ENCODE measurements at regions not wholly inside any gene's neighbourhood (a gene's known extent, or its start where the extent isn't known, plus 50 kb on each side); places are given as distances from the start of the nearest gene placed in this dataset.

DNA sequence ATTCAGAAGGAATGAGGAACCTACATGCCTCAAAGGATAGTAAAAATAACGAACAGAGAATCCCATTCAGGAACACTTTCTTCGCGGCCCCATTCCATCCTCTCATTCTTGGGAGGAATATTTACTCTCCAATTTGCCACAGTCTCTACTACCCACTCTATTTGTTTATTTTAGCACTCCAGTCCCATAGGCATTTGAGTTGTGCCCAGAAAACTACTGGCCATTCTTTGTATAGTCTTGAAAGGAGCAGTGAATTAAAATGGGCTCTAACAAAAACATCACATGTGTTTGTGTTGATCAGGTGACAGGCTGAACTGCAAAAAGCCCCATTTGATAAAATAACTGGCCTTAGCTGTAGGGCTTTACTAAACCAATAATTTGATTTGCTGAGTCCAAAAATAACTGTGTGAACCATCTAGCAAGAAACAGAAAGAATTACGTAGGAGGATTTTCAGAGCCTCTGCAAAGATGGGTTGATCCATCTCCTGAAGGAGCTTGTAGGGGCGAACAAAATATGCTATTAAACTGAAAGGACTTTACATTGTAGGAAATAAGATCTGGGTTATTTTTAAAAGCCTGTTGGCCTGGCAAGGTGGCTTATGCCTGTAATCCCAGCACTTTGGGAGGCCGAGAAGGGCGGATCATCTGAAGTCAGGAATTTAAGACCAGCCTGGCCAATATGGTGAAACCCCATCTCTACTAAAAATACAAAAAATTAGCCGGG lies 142.3 kb upstream of the CPNE8 start:
- DNase-seq (ENCODE audit: low spot score), result no peak

GRCh38 chr12:39044754-39045153 lies 139.4 kb upstream of the CPNE8 start:
- DNase-seq (ENCODE audit: low spot score), result no peak

- no peak for DNase-seq (ENCODE audit: low spot score)
Observed at GRCh38 chr12:39043424-39043822, 138.0 kb upstream of the CPNE8 start.

DNA sequence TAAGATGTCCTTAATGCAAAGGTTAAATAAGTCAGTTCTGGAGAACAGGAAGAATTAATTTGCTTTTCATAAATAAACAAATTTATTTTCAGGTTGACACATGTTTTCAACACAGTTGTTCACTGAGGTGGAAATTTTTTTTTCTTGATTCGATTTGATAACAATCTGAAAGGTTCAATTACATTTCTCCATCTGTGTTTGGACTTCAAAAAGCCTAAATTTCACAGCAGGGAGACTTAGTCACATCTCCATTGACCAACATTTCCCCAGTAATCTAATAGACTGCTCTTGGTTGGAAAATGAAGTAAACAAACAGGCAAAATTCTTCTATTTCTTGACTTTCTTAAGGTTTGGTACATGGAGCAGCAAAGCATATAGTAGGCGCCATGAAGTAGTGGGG lies 134.9 kb upstream of the CPNE8 start:
- DNase-seq (ENCODE audit: low spot score), result no peak

- no peak for DNase-seq (ENCODE audit: low spot score)
Observed at GRCh38 chr12:39037115-39037514, 131.7 kb upstream of the CPNE8 start.

GRCh38 chr12:39036105-39036504 lies 130.7 kb upstream of the CPNE8 start:
- no peak for DNase-seq (ENCODE audit: low spot score)

DNA sequence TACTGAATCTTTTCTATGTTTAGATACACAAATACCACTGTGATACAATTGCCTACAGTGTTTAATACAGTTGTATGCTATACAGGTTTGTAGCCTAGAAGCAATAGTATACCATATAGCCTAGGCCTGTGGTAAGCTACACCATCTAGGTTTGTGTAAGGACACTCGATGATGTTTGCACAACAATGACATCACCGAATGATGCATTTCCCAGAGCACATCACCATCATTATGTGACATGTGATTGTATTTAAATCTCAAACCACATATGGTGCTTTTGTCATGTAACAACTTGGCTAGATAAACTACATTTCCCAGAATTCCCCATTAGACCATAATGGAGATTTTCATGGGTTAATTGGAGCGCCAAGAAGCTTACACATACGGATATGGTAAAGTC lies 128.4 kb upstream of the CPNE8 start:
- no peak for DNase-seq (ENCODE audit: low spot score)

DNA sequence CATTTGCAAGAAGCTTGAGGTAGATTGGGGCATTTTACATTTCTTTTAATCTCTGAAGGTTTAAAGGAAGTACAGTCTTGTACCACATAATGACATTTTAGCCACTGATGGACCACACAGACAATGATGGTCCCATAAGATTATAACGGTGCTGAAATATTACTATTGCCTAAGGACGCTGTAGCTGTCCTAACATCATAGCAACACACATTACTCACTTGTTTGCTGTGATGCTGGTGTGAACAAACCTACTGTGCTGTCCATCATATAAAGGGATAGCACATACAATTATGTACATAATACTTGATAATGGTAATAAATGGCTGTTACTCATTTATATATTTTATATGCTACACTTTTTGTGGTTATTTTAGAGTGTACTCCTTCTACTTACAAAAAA lies 127.1 kb upstream of the CPNE8 start:
- DNase-seq (ENCODE audit: low spot score), result no peak

DNA sequence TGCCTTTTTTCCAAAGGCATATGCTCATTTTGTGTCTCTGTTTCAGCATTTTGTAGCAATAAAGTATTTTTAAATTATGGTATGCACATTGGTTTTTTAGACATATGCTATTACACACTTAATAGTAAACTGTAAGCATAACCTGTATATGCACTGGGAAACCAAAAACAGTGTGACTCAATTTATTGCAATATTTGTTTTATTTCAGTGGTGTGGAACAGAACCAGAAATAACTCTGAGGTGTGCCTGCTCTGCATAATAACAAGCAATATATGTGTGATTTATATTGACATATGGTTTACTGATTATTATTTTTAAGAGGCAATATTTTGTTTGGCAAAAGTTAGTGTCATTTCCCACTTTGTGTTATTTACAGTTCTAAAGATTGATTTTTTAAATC lies 126.6 kb upstream of the CPNE8 start:
- DNase-seq (ENCODE audit: low spot score), result no peak

DNA sequence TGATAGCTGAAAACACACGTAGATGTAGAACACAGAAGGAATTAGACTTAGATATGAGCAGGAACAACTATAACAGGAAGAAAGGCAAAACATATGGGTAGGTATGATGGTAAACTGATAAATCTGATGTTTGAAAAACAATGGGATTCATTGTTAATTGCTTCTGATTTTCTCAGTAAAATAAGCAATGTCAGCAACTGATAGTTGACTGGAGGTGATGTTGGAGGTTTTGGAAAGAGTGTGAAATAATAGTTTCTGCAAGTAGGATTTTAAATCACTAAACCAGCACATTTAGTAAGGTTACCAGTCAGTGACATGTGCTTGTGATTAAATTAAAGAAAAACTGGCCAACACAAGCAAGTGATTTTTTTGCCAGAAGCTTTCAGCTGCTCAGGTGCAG lies 123.0 kb upstream of the CPNE8 start:
- no peak for DNase-seq (ENCODE audit: low spot score)

DNA sequence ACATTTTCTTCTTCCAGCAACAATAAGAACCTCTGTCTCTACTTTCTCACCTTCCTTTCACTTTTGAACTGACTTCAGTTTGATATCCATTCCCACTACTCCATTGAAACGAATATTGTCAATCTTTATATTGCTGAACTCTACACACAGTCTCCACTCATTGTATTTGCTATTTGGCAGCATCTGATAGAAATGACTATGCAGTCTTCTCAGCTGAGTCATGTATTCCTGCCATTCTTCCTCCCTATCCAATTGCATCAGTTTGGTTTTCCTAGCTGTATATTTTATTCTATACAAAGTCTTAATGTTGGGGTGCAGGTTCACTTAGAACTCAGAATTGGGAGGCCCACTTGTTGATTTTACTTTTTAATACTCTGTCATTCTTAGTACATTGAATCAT lies 107.5 kb upstream of the CPNE8 start:
- no peak for DNase-seq (ENCODE audit: low spot score)

DNA sequence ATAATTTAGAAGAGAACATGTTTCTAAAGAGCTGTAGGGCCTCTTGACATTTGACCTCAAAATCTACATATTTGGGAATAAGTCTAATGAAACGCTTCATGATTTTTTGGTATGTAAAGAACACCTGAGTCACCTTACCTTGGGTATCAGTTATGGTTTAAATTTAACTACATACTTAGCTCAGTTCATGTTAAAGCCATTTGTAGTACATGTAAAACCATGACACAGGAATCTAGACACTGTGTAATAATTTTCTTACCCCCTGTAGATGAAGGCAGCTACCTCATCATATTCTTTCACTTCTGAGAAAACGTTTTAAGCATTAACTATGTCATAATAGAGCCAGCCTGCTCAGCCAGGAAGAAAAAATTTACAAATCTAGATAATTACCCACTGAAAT lies 105.8 kb upstream of the CPNE8 start:
- DNase-seq (ENCODE audit: low spot score), result no peak

GRCh38 chr12:39010406-39010805 lies 105.0 kb upstream of the CPNE8 start:
- DNase-seq (ENCODE audit: low spot score), result no peak

DNA sequence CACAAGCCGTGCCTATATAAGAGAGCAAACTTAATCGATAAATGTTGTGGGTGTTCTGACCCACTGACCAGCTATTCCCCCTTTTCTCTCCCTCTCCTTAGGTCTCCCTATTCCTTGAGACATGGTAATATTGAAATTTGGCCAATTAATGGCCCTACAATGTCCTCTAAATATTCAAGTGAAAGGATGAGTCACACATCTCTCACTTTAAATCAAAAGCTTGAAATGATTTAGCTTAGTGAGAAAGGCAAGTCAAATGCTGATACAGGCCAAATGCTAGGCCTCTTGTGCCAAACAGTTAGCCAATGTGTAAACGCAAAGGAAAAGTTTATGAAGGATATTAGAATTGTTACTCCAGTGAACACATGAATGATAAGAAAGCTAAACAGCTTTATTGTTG lies 102.2 kb upstream of the CPNE8 start:
- no peak for DNase-seq (ENCODE audit: low spot score)

DNA sequence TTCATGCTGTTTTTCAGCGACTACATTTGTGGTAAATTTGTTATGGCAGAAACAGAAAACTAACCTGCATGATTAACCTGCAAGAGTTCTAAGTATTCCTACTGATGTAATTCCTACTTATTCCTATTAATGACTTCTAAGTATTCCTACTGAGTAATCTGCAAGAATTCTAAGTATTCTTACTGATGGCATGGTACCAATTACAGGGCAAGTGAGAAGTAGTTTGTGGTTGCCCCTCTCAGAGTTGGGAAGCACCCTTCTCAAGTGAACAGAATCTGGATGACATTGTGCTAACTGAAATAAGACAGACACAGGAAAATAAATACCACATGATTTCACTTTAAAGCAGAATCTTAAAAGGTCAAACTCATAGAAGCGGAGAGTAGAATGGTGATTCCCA lies 100.9 kb upstream of the CPNE8 start:
- no peak for DNase-seq (ENCODE audit: low spot score)

DNA sequence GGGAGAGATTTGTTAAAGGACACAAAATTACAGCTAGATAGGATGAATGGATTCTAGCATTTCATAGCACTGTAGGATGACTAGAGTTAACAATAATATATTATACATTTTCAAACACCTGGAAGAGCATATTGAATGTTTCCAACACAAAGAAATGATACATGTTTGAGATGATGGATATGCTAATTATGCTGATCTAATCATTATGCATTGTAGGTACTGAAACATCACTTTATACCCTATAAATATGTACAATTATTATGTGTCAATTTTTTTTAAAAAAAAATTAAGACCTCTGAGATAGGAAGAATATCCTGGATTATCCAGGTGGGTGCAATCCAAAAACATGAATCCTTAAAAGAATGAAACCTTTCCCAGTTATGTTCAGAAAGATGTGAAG lies 100.3 kb upstream of the CPNE8 start:
- DNase-seq (ENCODE audit: low spot score), result no peak

- no peak for DNase-seq (ENCODE audit: low spot score)
Observed at GRCh38 chr12:39003541-39004155, 98.3 kb upstream of the CPNE8 start.

DNA sequence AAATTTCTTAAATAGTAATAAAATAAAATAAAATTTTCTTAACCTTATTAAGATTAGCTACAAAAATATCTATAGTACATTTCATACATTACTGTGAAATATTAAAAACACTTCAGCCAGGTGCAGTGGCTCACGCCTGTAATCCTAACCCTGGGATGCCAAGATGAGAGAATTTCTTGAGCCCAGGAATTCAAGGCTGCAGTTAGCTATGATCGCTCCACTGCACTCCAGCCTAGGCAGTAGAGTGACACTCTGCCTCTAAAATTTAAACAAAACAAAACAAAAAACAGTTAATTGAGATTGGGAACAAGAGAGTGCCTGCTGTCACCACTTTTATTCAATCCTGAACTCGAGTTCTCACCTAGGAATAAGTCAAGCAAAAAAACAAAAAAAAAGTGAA lies 95.0 kb upstream of the CPNE8 start:
- no peak for DNase-seq (ENCODE audit: low spot score)

- no peak for DNase-seq (ENCODE audit: low spot score)
Observed at GRCh38 chr12:38998887-38999482, 93.6 kb upstream of the CPNE8 start.

DNA sequence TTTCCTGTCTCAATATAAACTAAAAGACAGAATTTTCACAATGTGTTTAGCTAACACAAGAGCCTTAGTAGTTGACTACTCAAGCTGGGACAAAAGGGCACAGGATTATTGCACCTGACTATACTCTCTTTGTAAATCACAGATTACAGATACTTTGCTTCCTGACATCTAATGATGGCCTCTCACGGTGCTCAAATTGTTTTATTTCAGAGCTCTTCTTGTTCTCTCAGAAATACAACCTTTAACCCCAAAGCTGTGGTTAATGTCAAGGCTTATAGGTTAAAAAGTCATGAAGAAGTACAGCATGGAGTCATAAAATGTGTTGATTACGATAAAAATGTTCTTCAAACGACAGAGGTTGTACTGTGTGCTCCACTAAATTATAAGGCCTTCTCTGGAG lies 89.9 kb upstream of the CPNE8 start:
- DNase-seq (ENCODE audit: low spot score), result no peak

DNA sequence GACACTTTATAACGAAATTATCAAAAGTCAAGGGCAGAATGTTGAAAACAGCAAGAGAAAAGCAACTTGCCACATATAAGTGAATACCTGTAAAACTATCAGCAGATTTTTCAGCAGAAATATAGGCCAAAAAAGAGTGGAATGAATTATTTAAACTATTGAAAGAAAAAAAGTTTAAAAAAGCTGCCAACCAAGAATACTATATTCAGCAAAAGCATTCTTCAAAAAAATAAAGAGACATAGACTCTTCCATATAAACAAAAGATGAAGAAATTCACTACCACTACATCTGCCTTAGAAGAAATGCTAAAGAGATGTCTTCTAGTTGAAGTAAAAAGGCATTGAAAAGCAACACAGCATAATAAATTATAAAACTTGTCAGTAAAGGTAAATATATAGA lies 80.6 kb upstream of the CPNE8 start:
- DNase-seq (ENCODE audit: low spot score), result no peak

DNA sequence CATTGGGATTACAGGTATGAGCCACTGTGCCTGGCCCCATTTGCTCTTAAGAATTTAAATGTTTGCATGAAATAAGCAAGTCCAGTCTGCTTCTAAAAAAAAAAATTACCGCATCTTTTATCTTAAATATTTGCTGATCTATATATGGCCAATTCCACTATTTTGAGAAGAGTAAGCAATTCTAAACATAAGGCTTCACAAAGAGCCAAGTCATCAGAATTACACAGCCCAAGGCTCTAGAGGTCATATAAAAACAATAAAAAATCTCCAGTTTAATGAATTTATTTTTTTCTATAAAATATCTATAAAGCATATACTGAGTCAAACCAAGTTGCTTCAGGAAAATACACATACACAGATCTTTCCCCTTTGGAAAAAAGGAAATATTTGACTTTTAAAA lies 79.0 kb upstream of the CPNE8 start:
- DNase-seq (ENCODE audit: low spot score), result no peak

- no peak for DNase-seq (ENCODE audit: low spot score)
Observed at GRCh38 chr12:38983117-38983571, 77.8 kb upstream of the CPNE8 start.

DNA sequence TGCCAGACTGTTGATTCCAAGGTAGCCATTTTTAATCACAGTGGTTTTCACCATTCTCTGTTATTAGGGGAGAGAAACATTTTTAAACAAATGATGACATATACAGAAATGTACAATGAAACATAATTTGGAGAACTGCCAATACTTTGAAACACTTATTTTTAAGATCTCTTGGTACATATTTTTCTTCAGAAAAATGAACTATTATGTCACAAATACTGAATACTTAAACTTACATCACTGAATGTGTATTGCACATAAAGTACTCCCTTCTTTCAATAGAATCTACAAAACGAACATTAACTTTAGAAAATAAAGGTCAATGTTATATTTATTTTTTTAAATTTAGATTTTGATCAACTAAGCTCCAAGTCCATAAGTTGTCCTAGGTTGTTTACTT lies 71.7 kb upstream of the CPNE8 start:
- DNase-seq (ENCODE audit: low spot score), result no peak
